ENCODE measurements at regions not wholly inside any gene's neighbourhood (a gene's known extent, or its start where the extent isn't known, plus 50 kb on each side); places are given as distances from the start of the nearest gene placed in this dataset.
A peak's percentile ranks its signal among the peaks of the same experiment; 100 is the strongest.

- Histone ChIP-seq H3K36me3 (ENCODE audit: control insufficient read depth, insufficient read depth, low read length) (no peaks in the 10 kb centered on the region), H3K27me3 (ENCODE audit: control insufficient read depth, insufficient read depth, low read length) (no peaks in the 10 kb centered on the region), H3K4me3 (ENCODE audit: low read depth, low read length) (no peak overlapping the region)
- DNase-seq (ENCODE audit: low read depth) (peak; percentile 87), FAIRE-seq (no peak)
- TF ChIP-seq, protein P1, sequence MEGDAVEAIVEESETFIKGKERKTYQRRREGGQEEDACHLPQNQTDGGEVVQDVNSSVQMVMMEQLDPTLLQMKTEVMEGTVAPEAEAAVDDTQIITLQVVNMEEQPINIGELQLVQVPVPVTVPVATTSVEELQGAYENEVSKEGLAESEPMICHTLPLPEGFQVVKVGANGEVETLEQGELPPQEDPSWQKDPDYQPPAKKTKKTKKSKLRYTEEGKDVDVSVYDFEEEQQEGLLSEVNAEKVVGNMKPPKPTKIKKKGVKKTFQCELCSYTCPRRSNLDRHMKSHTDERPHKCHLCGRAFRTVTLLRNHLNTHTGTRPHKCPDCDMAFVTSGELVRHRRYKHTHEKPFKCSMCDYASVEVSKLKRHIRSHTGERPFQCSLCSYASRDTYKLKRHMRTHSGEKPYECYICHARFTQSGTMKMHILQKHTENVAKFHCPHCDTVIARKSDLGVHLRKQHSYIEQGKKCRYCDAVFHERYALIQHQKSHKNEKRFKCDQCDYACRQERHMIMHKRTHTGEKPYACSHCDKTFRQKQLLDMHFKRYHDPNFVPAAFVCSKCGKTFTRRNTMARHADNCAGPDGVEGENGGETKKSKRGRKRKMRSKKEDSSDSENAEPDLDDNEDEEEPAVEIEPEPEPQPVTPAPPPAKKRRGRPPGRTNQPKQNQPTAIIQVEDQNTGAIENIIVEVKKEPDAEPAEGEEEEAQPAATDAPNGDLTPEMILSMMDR (IDR thresholded peaks at IDR 0.05; ENCODE audit: insufficient read depth, low read length, severe bottlenecking), result no peak
Observed at GRCh38 chr12:88399811-88400210, 180.5 kb downstream of the KITLG start.

DNA sequence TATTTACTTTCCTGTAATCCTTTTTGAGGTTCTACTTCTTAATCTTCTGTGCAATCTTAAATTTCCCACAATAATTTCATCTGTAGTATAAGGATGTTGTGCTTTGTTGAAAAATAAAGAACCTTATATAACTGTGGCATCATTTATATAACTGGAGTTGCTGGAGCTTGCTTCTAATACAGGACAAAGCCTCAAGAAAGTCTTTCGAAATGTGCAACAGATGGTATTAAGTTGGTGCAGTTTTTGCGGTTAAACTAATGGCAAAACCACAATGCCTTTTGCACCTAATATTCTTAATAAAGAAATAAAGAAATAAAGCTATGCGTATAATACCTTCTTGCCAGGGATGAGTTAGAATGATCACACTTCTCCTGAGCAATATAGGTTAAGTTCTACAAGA, 180.0 kb downstream of the KITLG start:
- no peak for FAIRE-seq
- Histone ChIP-seq H3K36me3 (ENCODE audit: control insufficient read depth, insufficient read depth, low read length) (no peaks in the 10 kb centered on the region), H3K4me3 (ENCODE audit: low read depth, low read length) (no peak overlapping the region), H3K27me3 (ENCODE audit: control insufficient read depth, insufficient read depth, low read length) (no peaks in the 10 kb centered on the region)
- DNase-seq (ENCODE audit: low read depth), result peak; percentile 31
- TF ChIP-seq, protein P1 (IDR thresholded peaks at IDR 0.05; ENCODE audit: insufficient read depth, low read length, severe bottlenecking), result no peak

- H3K27me3 ChIP-seq (ENCODE audit: control insufficient read depth, insufficient read depth, low read length), result no peaks in the 10 kb centered on the region
- FAIRE-seq (no peak), DNase-seq (ENCODE audit: low read depth) (peak; percentile 66)
- TF ChIP-seq, protein P1 (IDR thresholded peaks at IDR 0.05; ENCODE audit: insufficient read depth, low read length, severe bottlenecking), result no peak
- H3K36me3 ChIP-seq (ENCODE audit: control insufficient read depth, insufficient read depth, low read length), result no peaks in the 10 kb centered on the region
- H3K4me3 ChIP-seq (ENCODE audit: low read depth, low read length), result no peak overlapping the region
Observed at GRCh38 chr12:88401155-88401554, 179.1 kb downstream of the KITLG start.

DNA sequence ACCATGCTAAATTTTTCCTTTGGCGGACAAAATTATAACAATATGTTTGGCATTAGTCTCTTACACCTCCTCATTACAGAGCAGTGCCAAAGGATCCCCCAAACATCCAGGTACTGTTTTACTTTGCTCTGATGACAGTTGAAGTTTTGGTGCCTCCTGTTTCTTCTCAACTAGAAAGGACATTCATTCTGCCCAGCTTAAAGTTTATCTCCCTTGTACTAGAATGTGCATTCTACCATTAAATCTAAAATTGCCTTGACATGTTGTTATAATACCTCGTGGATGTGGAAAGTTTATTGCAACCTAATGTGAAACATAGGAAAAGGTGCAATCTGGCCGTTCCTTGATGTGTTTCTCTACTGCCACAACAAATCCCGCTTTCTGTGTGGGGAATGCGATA, 173.4 kb downstream of the KITLG start:
- DNase-seq (ENCODE audit: low read depth) (no peak), FAIRE-seq (no peak)
- Histone ChIP-seq H3K36me3 (ENCODE audit: control insufficient read depth, insufficient read depth, low read length) (no peaks in the 10 kb centered on the region), H3K27me3 (ENCODE audit: control insufficient read depth, insufficient read depth, low read length) (no peaks in the 10 kb centered on the region), H3K4me3 (ENCODE audit: low read depth, low read length) (no peak overlapping the region)
- TF ChIP-seq, protein P1 (IDR thresholded peaks at IDR 0.05; ENCODE audit: insufficient read depth, low read length, severe bottlenecking), result no peak

- DNase-seq (ENCODE audit: low read depth), result peak; percentile 57
- Histone ChIP-seq H3K4me3 (ENCODE audit: low read depth, low read length) (no peak overlapping the region), H3K36me3 (ENCODE audit: control insufficient read depth, insufficient read depth, low read length) (no peaks in the 10 kb centered on the region), H3K27me3 (ENCODE audit: control insufficient read depth, insufficient read depth, low read length) (no peaks in the 10 kb centered on the region)
- TF ChIP-seq, protein P1 (IDR thresholded peaks at IDR 0.05; ENCODE audit: insufficient read depth, low read length, severe bottlenecking), result no peak
- no peak for FAIRE-seq
Observed at GRCh38 chr12:88408823-88409222, 171.4 kb downstream of the KITLG start.

DNA sequence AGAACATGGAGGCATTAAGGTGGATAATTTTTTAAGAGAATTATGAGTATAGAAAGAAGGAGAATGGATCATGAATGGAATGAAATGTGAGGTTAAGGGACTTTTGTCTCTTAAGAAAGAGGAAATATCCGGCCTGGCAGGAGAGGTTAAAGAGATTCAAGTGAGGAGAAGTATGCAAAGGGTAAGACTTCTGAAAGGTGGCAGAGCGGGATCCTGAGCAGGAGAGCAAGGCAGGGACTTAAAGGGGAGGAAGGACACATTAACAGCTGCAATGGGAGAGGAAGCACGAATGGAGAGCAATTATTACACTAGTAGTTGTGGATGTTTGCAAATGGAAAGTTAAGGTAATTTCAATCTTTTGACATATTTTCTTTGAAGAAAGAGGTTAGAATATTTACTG, 171.0 kb downstream of the KITLG start:
- Histone ChIP-seq H3K4me3 (ENCODE audit: low read depth, low read length) (no peak overlapping the region), H3K27me3 (ENCODE audit: control insufficient read depth, insufficient read depth, low read length) (no peaks in the 10 kb centered on the region), H3K36me3 (ENCODE audit: control insufficient read depth, insufficient read depth, low read length) (no peaks in the 10 kb centered on the region)
- FAIRE-seq (no peak), DNase-seq (ENCODE audit: low read depth) (no peak)
- TF ChIP-seq, protein P1 (IDR thresholded peaks at IDR 0.05; ENCODE audit: insufficient read depth, low read length, severe bottlenecking), result no peak

All from bronchial epithelial cell (primary cell).